ENCODE measurements at regions not wholly inside any gene's neighbourhood (a gene's known extent, or its start where the extent isn't known, plus 50 kb on each side); places are given as distances from the start of the nearest gene placed in this dataset.

DNA sequence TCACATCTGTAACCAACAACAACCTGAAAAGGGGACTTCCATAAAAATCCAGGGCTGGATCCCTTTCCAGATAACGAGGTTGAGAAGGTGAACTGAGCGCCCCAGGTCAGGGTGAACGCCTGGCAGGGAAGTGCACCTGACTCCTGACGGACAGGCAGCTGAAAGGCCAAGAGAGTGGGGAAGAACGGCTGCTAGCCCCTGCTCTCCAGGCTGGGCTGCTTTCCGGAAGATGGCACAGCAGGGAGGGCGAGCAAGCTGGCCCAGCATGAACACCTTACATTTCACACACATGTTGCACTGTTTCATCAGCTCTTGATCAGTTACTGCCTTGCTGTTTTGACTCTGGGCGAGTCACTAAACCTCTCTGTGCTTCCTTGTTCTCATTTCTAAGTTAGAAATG is 127.2 kb upstream of the IQSEC1 start:
- Mint-ChIP-seq H3K27me3 (peaks cover 26% of the 10 kb centered on the region), H3K9me3 (no peaks in the 10 kb centered on the region), H3K4me1 (ENCODE audit: unreplicated experiment) (no peaks in the 10 kb centered on the region), H3K27ac (no peak overlapping the region), H3K36me3 (no peaks in the 10 kb centered on the region), H3K4me3 (no peak overlapping the region)
- no peak for DNase-seq (ENCODE audit: extremely low spot score, unreplicated experiment)
- TF ChIP-seq, protein P1, sequence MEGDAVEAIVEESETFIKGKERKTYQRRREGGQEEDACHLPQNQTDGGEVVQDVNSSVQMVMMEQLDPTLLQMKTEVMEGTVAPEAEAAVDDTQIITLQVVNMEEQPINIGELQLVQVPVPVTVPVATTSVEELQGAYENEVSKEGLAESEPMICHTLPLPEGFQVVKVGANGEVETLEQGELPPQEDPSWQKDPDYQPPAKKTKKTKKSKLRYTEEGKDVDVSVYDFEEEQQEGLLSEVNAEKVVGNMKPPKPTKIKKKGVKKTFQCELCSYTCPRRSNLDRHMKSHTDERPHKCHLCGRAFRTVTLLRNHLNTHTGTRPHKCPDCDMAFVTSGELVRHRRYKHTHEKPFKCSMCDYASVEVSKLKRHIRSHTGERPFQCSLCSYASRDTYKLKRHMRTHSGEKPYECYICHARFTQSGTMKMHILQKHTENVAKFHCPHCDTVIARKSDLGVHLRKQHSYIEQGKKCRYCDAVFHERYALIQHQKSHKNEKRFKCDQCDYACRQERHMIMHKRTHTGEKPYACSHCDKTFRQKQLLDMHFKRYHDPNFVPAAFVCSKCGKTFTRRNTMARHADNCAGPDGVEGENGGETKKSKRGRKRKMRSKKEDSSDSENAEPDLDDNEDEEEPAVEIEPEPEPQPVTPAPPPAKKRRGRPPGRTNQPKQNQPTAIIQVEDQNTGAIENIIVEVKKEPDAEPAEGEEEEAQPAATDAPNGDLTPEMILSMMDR (conservative IDR thresholded peaks at IDR 0.05): no peak

DNA sequence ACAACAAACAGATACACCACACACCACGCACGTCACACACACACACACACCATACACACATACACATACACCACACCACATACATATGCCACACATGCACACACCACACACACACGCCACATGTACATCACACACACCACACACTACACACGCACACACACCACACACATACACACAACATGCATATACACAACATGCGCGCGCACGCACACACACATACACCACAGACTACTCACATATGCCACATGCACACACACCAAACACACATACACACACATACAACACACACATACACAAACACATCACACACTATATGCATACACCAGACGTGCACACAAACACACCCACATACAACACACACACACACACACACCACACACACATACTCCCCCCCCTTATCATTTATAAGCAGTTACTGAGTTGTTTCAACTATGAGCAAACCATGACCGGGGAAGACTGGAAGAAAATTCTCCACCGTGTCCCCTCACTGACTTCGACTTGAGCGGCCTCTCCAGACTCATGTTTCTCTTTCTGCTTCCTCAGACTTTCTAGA is 126.7 kb upstream of the IQSEC1 start:
- no peaks in the 10 kb centered on the region for H3K36me3 Mint-ChIP-seq
- TF ChIP-seq, protein P1 (conservative IDR thresholded peaks at IDR 0.05): no peak
- H3K4me1 Mint-ChIP-seq (ENCODE audit: unreplicated experiment): peaks cover 1% of the 10 kb centered on the region
- no peak overlapping the region for H3K27ac Mint-ChIP-seq
- DNase-seq (ENCODE audit: extremely low spot score, unreplicated experiment): no peak
- no peaks in the 10 kb centered on the region for H3K9me3 Mint-ChIP-seq
- H3K27me3 Mint-ChIP-seq: peaks cover 31% of the 10 kb centered on the region
- no peak overlapping the region for H3K4me3 Mint-ChIP-seq

DNA sequence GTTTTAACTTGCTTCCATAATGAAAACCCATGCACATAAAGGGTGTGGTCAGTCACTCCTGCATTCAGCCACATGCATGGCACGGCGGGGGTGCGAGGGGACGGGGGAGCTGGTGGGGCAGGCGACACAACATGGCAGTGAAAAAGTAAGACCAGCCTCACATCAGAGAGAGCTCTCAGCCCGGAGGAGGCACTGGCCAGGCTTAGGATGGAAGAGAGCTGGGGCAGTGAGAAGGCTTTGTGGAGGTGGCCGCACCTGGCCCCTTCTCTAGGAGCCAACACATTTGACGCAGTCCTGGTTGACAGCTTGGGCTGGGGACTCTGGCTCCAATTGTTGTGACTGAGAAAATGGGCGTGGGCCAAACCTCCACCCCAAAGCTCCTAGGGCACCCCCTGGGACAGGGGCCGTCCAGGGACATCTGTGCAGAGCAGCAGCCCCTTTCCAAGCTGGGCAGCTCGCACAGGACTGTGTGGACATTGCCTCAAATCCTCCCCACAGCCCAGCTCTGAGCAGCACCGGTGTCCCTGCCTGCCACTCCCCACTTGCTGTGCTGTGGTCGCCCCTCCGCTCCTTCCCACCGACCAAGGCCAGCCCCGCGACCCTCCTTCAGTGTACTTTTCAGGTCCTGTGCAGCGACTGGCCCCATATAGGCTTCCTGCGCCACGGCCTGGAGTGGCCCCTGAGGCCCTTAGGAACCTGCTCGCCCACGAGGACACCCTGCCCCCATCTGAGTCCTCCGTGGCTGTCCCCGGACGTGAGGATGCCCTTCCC is 126.0 kb upstream of the IQSEC1 start:
- no peaks in the 10 kb centered on the region for H3K36me3 Mint-ChIP-seq
- peaks cover 32% of the 10 kb centered on the region for H3K27me3 Mint-ChIP-seq
- no peaks in the 10 kb centered on the region for H3K9me3 Mint-ChIP-seq
- DNase-seq (ENCODE audit: extremely low spot score, unreplicated experiment): no peak
- no peak overlapping the region for H3K4me3 Mint-ChIP-seq
- no peak overlapping the region for H3K27ac Mint-ChIP-seq
- H3K4me1 Mint-ChIP-seq (ENCODE audit: unreplicated experiment): peaks cover 6% of the 10 kb centered on the region
- TF ChIP-seq, protein P1 (conservative IDR thresholded peaks at IDR 0.05): no peak

DNA sequence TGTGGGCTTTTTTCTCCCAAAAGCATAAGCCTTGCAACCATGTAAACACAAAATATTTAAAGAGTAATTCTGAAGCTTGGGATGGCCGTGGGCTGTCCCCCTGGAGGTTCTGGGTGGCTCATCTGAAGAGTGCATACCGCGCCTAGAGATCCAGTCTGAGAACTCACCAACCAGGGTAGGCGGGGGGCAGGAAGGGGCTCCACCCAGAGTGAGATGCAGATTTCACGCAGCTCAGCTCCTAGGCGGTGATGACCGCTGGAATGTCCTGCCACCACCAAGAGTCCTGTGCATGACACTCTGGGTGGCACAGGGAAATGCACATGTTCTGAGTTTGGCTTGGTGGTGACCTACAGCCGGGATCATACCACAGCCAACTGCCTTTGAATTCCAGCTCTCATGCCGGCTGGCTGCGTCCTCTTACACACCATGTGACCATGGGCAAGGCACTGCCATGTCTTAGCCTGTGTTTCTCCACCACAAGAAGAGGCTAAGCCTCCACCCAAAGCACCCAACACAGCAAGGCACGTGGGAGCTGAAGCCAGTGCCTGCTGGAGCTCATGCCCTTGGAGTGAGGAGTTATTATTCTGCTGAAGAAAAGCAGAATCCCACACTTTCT is 125.1 kb upstream of the IQSEC1 start:
- Mint-ChIP-seq H3K27ac (no peak overlapping the region), H3K4me3 (no peak overlapping the region), H3K27me3 (peaks cover 36% of the 10 kb centered on the region), H3K9me3 (no peaks in the 10 kb centered on the region), H3K36me3 (no peaks in the 10 kb centered on the region), H3K4me1 (ENCODE audit: unreplicated experiment) (peaks cover 13% of the 10 kb centered on the region)
- no peak for DNase-seq (ENCODE audit: extremely low spot score, unreplicated experiment)
- TF ChIP-seq, protein P1 (conservative IDR thresholded peaks at IDR 0.05): no peak

DNA sequence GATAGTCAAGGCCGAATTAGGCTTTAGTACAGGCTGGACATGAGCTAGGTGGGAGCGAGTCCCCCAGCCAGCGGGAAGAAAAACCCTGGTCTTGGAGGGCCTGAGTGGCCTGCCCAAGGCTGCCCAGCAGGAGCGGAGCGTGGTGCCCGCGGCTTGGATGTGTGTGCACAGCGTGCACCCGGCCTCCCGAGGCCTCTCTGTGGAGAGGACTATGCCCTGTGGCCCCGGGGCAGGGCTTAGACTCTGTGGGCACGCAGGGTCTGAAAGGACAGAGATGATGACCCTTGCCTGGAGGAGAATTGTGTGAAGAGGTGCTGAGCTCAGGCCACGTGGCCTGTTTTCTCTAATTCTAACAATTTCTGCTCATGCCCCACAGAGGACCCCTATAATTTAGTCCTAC is 124.6 kb upstream of the IQSEC1 start:
- Mint-ChIP-seq H3K36me3 (no peaks in the 10 kb centered on the region), H3K27me3 (peaks cover 36% of the 10 kb centered on the region)

More for the DNA sequence above, 124.6 kb upstream of the IQSEC1 start:
- H3K27ac Mint-ChIP-seq: no peak overlapping the region
- no peaks in the 10 kb centered on the region for H3K9me3 Mint-ChIP-seq
- no peak for DNase-seq (ENCODE audit: extremely low spot score, unreplicated experiment)
- TF ChIP-seq, protein P1 (conservative IDR thresholded peaks at IDR 0.05): no peak
- H3K4me1 Mint-ChIP-seq (ENCODE audit: unreplicated experiment): peaks cover 15% of the 10 kb centered on the region
- H3K4me3 Mint-ChIP-seq: no peak overlapping the region
